SIG-M5 treated with dmso at 0.1 percent for 504 hours (cell line): ENCODE measurements at regions not wholly inside any gene's neighbourhood (a gene's known extent, or its start where the extent isn't known, plus 50 kb on each side); places are given as distances from the start of the nearest gene placed in this dataset.

Experiments
- DNase-seq: peaks from one replicate; lab custom pipeline; 2025; ENCODE audit not compliant: unreplicated experiment; lab: John Stamatoyannopoulos, UW

- no peak for DNase-seq
Measured at GRCh38 chr10:59125666-59126065, 50.8 kb upstream of the PHYHIPL start.

- DNase-seq: no peak
Measured at GRCh38 chr10:59126261-59126660, 50.2 kb upstream of the PHYHIPL start.
